ENCODE measurements at regions not wholly inside any gene's neighbourhood (a gene's known extent, or its start where the extent isn't known, plus 50 kb on each side); places are given as distances from the start of the nearest gene placed in this dataset.

DNA sequence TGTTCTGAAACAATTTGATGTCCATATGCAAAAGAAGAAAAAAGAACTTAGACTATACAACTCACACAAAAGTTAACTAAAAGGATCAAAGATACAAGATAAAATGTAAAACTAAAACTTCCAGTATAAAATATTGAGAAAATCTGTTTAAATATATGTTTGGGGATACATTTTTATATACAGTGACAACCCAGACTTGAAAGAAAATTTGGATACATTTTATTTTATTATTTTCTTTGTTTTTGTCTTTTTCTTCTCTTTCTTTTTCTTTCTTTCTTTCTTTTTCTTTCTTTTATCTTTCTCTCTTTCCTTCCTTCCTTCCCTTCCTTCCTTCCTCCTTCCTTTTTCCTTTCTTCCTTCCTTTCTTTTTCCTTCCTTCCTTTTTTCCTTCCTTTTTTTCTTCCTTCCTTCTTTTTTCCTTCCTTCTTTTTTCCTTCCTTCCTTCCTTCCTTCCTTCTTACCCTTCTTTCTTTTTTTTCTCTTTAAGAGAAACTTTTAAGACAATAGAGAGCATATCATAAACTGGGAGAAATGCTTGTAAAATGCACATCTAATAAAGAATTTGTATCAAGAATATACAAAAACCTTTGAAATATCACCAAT lies 954.5 kb upstream of the LRFN5 start (continued):
- TF ChIP-seq ZNF407 (CRISPR knock-in tag; IDR thresholded peaks at IDR 0.05; ENCODE audit: not compliant biosample characterization) (no peak), HBP1 (CRISPR knock-in tag; IDR thresholded peaks at IDR 0.05; ENCODE audit: low read depth) (no peak), MTF2 (CRISPR knock-in tag; IDR thresholded peaks at IDR 0.05; ENCODE audit: borderline replicate concordance) (no peak), TRAFD1 (CRISPR knock-in tag; IDR thresholded peaks at IDR 0.05; ENCODE audit: borderline replicate concordance) (no peak), NFKB2 (CRISPR knock-in tag; IDR thresholded peaks at IDR 0.05; ENCODE audit: borderline replicate concordance) (no peak), MED13 (CRISPR knock-in tag; IDR thresholded peaks at IDR 0.05) (no peak), CEBPB (IDR thresholded peaks at IDR 0.05; ENCODE audit: borderline replicate concordance, low read depth, low read length) (no peak), POLR2A (IDR thresholded peaks at IDR 0.05; ENCODE audit: insufficient read depth in 1 of 2, low read depth in 2 of 2, low read length in 2 of 2) (no peak), EHMT2 (IDR thresholded peaks at IDR 0.05; ENCODE audit: borderline replicate concordance, low read depth, low read length) (no peak), TRIM22 (IDR thresholded peaks at IDR 0.05) (peak; percentile 86; the same call in 1 of the 2 replicates), HNRNPK (IDR thresholded peaks at IDR 0.05; ENCODE audit: low read depth, low read length, poor library complexity, severe bottlenecking) (peak; percentile 80)
- TF ChIP-seq, protein P1, sequence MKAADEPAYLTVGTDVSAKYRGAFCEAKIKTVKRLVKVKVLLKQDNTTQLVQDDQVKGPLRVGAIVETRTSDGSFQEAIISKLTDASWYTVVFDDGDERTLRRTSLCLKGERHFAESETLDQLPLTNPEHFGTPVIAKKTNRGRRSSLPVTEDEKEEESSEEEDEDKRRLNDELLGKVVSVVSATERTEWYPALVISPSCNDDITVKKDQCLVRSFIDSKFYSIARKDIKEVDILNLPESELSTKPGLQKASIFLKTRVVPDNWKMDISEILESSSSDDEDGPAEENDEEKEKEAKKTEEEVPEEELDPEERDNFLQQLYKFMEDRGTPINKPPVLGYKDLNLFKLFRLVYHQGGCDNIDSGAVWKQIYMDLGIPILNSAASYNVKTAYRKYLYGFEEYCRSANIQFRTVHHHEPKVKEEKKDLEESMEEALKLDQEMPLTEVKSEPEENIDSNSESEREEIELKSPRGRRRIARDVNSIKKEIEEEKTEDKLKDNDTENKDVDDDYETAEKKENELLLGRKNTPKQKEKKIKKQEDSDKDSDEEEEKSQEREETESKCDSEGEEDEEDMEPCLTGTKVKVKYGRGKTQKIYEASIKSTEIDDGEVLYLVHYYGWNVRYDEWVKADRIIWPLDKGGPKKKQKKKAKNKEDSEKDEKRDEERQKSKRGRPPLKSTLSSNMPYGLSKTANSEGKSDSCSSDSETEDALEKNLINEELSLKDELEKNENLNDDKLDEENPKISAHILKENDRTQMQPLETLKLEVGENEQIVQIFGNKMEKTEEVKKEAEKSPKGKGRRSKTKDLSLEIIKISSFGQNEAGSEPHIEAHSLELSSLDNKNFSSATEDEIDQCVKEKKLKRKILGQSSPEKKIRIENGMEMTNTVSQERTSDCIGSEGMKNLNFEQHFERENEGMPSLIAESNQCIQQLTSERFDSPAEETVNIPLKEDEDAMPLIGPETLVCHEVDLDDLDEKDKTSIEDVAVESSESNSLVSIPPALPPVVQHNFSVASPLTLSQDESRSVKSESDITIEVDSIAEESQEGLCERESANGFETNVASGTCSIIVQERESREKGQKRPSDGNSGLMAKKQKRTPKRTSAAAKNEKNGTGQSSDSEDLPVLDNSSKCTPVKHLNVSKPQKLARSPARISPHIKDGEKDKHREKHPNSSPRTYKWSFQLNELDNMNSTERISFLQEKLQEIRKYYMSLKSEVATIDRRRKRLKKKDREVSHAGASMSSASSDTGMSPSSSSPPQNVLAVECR (CRISPR knock-in tag; IDR thresholded peaks at IDR 0.05; ENCODE audit: borderline replicate concordance) = no peak

All from HepG2 (cell line).